AG20443 (cell line): ENCODE measurements at regions not wholly inside any gene's neighbourhood (a gene's known extent, or its start where the extent isn't known, plus 50 kb on each side); places are given as distances from the start of the nearest gene placed in this dataset.

Experiments used
- DNase-seq: peaks from one replicate; pipeline ENCODE4 v3.0.0; 2012; ENCODE audit warnings: low spot score, mixed read lengths

- no peak for DNase-seq
Observed at GRCh38 chr15:88403351-88403791, 63.8 kb downstream of the MRPL46 start.

GRCh38 chr15:88401996-88402656 lies 65.1 kb downstream of the MRPL46 start:
- no peak for DNase-seq

- DNase-seq = no peak
Observed at GRCh38 chr15:88401251-88401995, 65.8 kb downstream of the MRPL46 start.

GRCh38 chr15:88400591-88401250 lies 66.5 kb downstream of the MRPL46 start:
- DNase-seq = no peak

- DNase-seq = no peak
Observed at GRCh38 chr15:88400084-88400483, 67.1 kb downstream of the MRPL46 start.

GRCh38 chr15:88399021-88399685 lies 68.0 kb downstream of the MRPL46 start:
- no peak for DNase-seq

- DNase-seq = no peak
Observed at GRCh38 chr15:88398011-88398410, 69.2 kb downstream of the MRPL46 start.

GRCh38 chr15:88397506-88397905 lies 69.7 kb downstream of the MRPL46 start:
- DNase-seq = no peak

- no peak for DNase-seq
Observed at GRCh38 chr15:88395872-88396781, 71.1 kb downstream of the MRPL46 start.

- DNase-seq = no peak
Observed at GRCh38 chr15:88395241-88395640, 71.9 kb downstream of the MRPL46 start.

GRCh38 chr15:88394553-88395145 lies 72.5 kb downstream of the MRPL46 start:
- no peak for DNase-seq

- no peak for DNase-seq
Observed at GRCh38 chr15:88393719-88394519, 73.3 kb downstream of the MRPL46 start.

GRCh38 chr15:88391700-88392099 lies 75.5 kb downstream of the MRPL46 start:
- DNase-seq = no peak

GRCh38 chr15:88391006-88391405 lies 76.2 kb downstream of the MRPL46 start:
- DNase-seq = no peak

GRCh38 chr15:88390164-88390901 lies 76.9 kb downstream of the MRPL46 start:
- no peak for DNase-seq

- no peak for DNase-seq
Observed at GRCh38 chr15:88389120-88389519, 78.1 kb downstream of the MRPL46 start.

- no peak for DNase-seq
Observed at GRCh38 chr15:88388686-88389085, 78.5 kb downstream of the MRPL46 start.

- DNase-seq = peak; percentile 55
Observed at GRCh38 chr15:88385078-88385700, 82.0 kb downstream of the MRPL46 start.

GRCh38 chr15:88383354-88383753 lies 83.8 kb downstream of the MRPL46 start:
- DNase-seq = no peak
